HUES6 (cell line): ENCODE measurements at regions not wholly inside any gene's neighbourhood (a gene's known extent, or its start where the extent isn't known, plus 50 kb on each side); places are given as distances from the start of the nearest gene placed in this dataset.
"Not testable (repeated sequence)": the region's sequence is repeated elsewhere in the genome, so short reads cannot be mapped to it uniquely, and the experiment has no call there.

ENCODE experiments used
- H3K27ac ChIP-seq: 2 replicates; pipeline ENCODE4 v1.7.0; 2013; ENCODE audit warnings: low read depth, mild to moderate bottlenecking, low read length, inconsistent platforms
- H3K27me3 ChIP-seq: 2 replicates; pipeline ENCODE4 v1.6.1; 2013; ENCODE audit warnings: low read length; ENCODE audit not compliant: control insufficient read depth, insufficient read depth
- H3K36me3 ChIP-seq: 2 replicates; pipeline ENCODE4 v1.6.1; 2013; ENCODE audit warnings: low read length; ENCODE audit not compliant: control insufficient read depth, insufficient read depth
- H3K4me1 ChIP-seq: 2 replicates; pipeline ENCODE4 v1.6.1; 2013; ENCODE audit warnings: low read length; ENCODE audit not compliant: control insufficient read depth, insufficient read depth
- H3K4me3 ChIP-seq: 2 replicates; pipeline ENCODE4 v1.5.1; 2013; ENCODE audit warnings: low read depth, low read length
- H3K9ac ChIP-seq: one replicate; pipeline ENCODE4 v1.6.1; 2013; ENCODE audit warnings: mild to moderate bottlenecking, low read length
- H3K9me3 ChIP-seq: 2 replicates; pipeline ENCODE4 v1.6.1; 2013; ENCODE audit warnings: low read depth, low read length; ENCODE audit not compliant: control insufficient read depth, insufficient read depth

GRCh38 chr10:108338146-108338545 lies 1173.6 kb upstream of the SORCS1 start:
- H3K4me3 ChIP-seq, result no peak overlapping the region
- no peaks in the 10 kb centered on the region for H3K27me3 ChIP-seq
- no peaks in the 10 kb centered on the region for H3K36me3 ChIP-seq
- H3K4me1 ChIP-seq, result no peaks in the 10 kb centered on the region
- H3K9ac ChIP-seq, result no peak overlapping the region
- H3K27ac ChIP-seq, result no peak overlapping the region
- H3K9me3 ChIP-seq, result no peaks in the 10 kb centered on the region

GRCh38 chr10:108336836-108337235 lies 1172.3 kb upstream of the SORCS1 start:
- no peaks in the 10 kb centered on the region for H3K27me3 ChIP-seq
- no peak overlapping the region for H3K27ac ChIP-seq
- H3K36me3 ChIP-seq, result no peaks in the 10 kb centered on the region
- H3K9me3 ChIP-seq, result no peaks in the 10 kb centered on the region
- H3K4me1 ChIP-seq, result no peaks in the 10 kb centered on the region
- H3K9ac ChIP-seq, result no peak overlapping the region
- no peak overlapping the region for H3K4me3 ChIP-seq

- no peak overlapping the region for H3K9ac ChIP-seq
- H3K4me3 ChIP-seq, result no peak overlapping the region
- H3K27ac ChIP-seq, result no peak overlapping the region
- H3K36me3 ChIP-seq, result no peaks in the 10 kb centered on the region
- no peaks in the 10 kb centered on the region for H3K9me3 ChIP-seq
- no peaks in the 10 kb centered on the region for H3K27me3 ChIP-seq
- peaks cover 19% of the 10 kb centered on the region for H3K4me1 ChIP-seq
Measured at GRCh38 chr10:108327706-108328105, 1163.2 kb upstream of the SORCS1 start.

GRCh38 chr10:108323274-108323798 lies 1158.8 kb upstream of the SORCS1 start:
- no peaks in the 10 kb centered on the region for H3K36me3 ChIP-seq
- H3K4me3 ChIP-seq, result no peak overlapping the region
- no peaks in the 10 kb centered on the region for H3K9me3 ChIP-seq
- no peak overlapping the region for H3K27ac ChIP-seq
- no peak overlapping the region for H3K9ac ChIP-seq
- H3K27me3 ChIP-seq, result no peaks in the 10 kb centered on the region
- H3K4me1 ChIP-seq, result peaks cover 19% of the 10 kb centered on the region

GRCh38 chr10:108319434-108320222 lies 1155.1 kb upstream of the SORCS1 start:
- Histone ChIP-seq H3K36me3 (no peaks in the 10 kb centered on the region), H3K4me3 (no peak overlapping the region), H3K27me3 (no peaks in the 10 kb centered on the region), H3K9ac (no peak overlapping the region), H3K9me3 (no peaks in the 10 kb centered on the region), H3K4me1 (peaks cover 11% of the 10 kb centered on the region), H3K27ac (no peak overlapping the region)

GRCh38 chr10:108315636-108316035 lies 1151.1 kb upstream of the SORCS1 start:
- peak overlapping the region; percentile 85 for H3K9ac ChIP-seq

GRCh38 chr10:108307925-108308312 lies 1143.4 kb upstream of the SORCS1 start:
- Histone ChIP-seq H3K4me1 (no peaks in the 10 kb centered on the region), H3K27ac (no peak overlapping the region), H3K9ac (no peak overlapping the region), H3K36me3 (no peaks in the 10 kb centered on the region), H3K4me3 (no peak overlapping the region), H3K27me3 (no peaks in the 10 kb centered on the region), H3K9me3 (no peaks in the 10 kb centered on the region)

More at GRCh38 chr10:108315636-108316035, 1151.1 kb upstream of the SORCS1 start:
- not testable (repeated sequence) for H3K27me3 ChIP-seq, H3K36me3 ChIP-seq, H3K9me3 ChIP-seq, H3K4me1 ChIP-seq
- H3K4me3 ChIP-seq, result peak overlapping the region; percentile 66
- 0 out of 2 replicates have a peak overlapping the region, but pooled peaks have one; percentile 47 for H3K27ac ChIP-seq

- H3K4me1 ChIP-seq, result no peaks in the 10 kb centered on the region
- H3K27me3 ChIP-seq, result no peaks in the 10 kb centered on the region
- no peaks in the 10 kb centered on the region for H3K36me3 ChIP-seq
- no peak overlapping the region for H3K27ac ChIP-seq
- H3K4me3 ChIP-seq, result no peak overlapping the region
- H3K9ac ChIP-seq, result no peak overlapping the region
- no peaks in the 10 kb centered on the region for H3K9me3 ChIP-seq
Measured at GRCh38 chr10:108307250-108307924, 1142.9 kb upstream of the SORCS1 start.

GRCh38 chr10:108303149-108303548 lies 1138.6 kb upstream of the SORCS1 start:
- no peaks in the 10 kb centered on the region for H3K9me3 ChIP-seq
- H3K36me3 ChIP-seq, result no peaks in the 10 kb centered on the region
- H3K9ac ChIP-seq, result no peak overlapping the region
- H3K4me3 ChIP-seq, result no peak overlapping the region
- no peaks in the 10 kb centered on the region for H3K4me1 ChIP-seq
- H3K27ac ChIP-seq, result no peak overlapping the region
- no peaks in the 10 kb centered on the region for H3K27me3 ChIP-seq

- H3K4me3 ChIP-seq, result no peak overlapping the region
- no peak overlapping the region for H3K27ac ChIP-seq
- H3K9ac ChIP-seq, result no peak overlapping the region
- H3K9me3 ChIP-seq, result no peaks in the 10 kb centered on the region
- no peaks in the 10 kb centered on the region for H3K36me3 ChIP-seq
- H3K4me1 ChIP-seq, result no peaks in the 10 kb centered on the region
- no peaks in the 10 kb centered on the region for H3K27me3 ChIP-seq
Measured at GRCh38 chr10:108301002-108301401, 1136.5 kb upstream of the SORCS1 start.

- Histone ChIP-seq H3K4me1 (no peaks in the 10 kb centered on the region), H3K27me3 (no peaks in the 10 kb centered on the region), H3K9me3 (no peaks in the 10 kb centered on the region), H3K4me3 (no peak overlapping the region), H3K36me3 (no peaks in the 10 kb centered on the region), H3K9ac (no peak overlapping the region), H3K27ac (no peak overlapping the region)
Measured at GRCh38 chr10:108290823-108291222, 1126.3 kb upstream of the SORCS1 start.
